ENCODE measurements at regions not wholly inside any gene's neighbourhood (a gene's known extent, or its start where the extent isn't known, plus 50 kb on each side); places are given as distances from the start of the nearest gene placed in this dataset.

- DNase-seq = no peak
Measured at GRCh38 chr2:122939796-122940195, 1085.3 kb upstream of the CNTNAP5 start.

DNA sequence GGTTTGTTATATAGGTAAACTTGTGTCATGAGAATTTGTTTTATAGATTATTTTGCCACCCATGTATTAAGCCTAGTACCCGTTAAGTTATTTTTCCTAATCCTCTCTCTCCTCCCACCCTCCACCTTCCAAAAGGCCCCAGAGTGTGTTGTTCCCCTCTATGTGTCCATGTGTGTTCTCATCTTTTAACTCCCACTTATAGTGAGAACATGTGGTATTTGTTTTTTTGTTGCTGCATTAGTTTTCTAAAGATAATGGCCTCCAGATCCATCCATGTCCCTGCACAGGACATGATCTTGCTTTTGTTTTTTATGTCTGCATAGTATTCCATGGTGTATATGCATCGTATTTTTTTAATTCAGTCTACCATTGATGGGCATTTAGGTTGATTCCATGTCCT lies 1075.6 kb upstream of the CNTNAP5 start:
- DNase-seq = no peak

GRCh38 chr2:122955776-122956175 lies 1069.3 kb upstream of the CNTNAP5 start:
- DNase-seq = no peak

DNA sequence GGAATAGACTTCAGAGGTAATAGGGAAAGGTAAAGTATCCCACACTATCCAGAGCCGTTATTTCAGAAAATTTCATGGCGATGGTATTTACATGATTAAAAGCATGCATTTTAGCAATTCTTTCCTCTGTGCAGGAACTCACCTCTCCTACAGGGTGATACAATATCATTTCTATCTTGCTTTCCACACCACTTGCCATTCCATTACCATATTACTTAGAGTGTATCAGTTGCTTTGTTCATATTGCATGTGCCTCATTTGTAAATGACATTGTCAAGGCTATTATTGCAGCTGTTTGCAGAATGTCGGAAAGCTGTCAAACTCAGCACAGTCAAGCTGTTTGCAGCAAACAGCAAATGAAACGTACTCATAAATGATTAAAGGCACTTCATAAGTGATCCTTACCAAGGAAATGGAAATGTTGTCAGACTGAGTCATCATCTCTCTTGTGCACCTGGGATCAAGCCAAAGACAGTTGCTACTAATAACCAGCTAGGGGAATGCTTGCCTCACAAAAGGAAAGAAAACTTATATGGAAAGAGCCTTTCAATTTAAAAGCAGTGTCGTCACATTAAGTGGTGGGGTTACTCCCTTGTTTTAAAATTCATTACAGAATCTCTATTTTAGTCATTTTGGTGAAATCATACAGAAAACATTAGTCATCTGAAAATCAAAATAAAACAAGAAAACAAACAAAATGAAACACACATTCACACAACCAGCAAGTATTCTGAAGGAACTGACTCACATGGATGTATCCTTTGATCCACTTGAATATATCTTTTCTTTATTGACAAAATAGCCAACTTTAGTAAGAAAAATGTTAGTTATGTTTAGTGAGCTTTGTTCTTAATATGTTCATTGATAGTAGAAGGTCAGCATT lies 1064.1 kb upstream of the CNTNAP5 start:
- DNase-seq = no peak

DNA sequence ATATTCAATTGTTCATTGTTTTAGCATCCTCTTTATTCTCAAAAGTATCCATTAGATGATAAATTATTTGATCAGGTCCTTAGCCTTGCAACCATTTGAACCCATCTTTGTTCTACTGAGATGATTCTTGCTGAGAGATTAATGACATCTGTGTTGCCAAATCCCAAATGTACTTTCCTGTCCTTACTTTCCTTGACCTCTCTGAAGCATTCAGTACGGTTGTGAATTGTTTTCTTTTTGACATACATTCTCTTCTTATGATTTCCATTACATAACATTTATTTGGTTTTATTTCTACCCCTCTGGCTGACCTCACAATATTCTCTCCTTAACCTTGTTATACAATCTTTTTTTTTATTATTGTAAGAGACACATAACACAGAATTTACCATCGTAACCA lies 1058.6 kb upstream of the CNTNAP5 start:
- no peak for DNase-seq

DNA sequence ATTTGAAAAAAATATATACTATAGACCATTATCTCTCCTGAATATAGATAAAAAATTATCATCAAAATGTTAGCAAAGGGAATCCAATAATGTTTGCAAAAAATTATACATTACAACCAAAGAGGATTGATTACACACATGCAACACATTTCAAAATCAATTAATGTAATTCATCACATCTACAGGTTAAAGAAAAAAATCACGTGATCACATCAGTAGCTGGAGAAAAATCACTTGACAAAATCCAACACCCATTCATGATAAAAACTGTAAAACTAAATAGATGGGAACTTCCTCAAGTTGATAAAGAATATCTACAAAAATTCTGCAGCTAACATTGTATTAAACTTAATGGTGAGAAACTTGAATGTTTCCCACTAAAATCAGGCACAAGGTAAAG lies 1047.5 kb upstream of the CNTNAP5 start:
- DNase-seq = no peak

DNA sequence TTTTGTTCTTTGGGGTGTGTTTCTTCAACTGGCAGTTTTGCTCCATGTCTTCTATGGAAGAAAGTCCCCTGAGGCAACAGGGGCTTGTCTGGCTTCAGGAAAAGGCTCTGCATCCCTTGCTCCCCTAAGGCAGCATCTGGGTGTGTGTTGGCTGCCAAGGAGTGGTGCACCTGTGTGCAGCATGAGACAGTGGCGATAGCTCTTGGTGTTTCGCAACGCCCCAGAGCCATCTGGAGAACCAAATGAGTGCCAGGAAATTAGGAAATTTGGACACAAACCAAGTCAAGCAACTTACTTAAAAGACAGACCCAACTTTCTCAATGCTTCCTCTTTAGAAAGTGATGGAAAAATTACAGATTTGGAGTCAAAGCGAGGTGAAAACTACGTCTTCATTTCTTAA lies 1044.4 kb upstream of the CNTNAP5 start:
- peak; percentile 67 for DNase-seq

DNA sequence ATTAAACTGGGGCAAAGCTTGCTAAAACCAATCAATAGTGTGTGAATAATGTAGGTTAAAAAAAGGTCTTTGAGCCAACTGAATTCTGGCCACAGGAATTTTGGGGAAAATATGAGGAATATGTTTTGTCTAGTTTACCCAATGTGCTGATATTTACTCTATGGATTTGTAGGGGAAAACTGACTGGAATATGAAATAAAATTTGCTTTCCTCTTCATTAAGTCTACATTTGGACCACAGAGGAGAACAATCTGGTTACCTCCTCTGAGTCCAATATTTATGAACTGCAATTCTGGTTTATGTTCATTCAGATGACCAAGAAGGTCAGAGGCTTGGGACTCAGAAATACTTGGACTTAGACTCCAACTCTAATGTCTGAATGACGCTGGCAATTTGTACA lies 1042.2 kb upstream of the CNTNAP5 start:
- DNase-seq = no peak

GRCh38 chr2:122988395-122989221 lies 1036.5 kb upstream of the CNTNAP5 start:
- no peak for DNase-seq

DNA sequence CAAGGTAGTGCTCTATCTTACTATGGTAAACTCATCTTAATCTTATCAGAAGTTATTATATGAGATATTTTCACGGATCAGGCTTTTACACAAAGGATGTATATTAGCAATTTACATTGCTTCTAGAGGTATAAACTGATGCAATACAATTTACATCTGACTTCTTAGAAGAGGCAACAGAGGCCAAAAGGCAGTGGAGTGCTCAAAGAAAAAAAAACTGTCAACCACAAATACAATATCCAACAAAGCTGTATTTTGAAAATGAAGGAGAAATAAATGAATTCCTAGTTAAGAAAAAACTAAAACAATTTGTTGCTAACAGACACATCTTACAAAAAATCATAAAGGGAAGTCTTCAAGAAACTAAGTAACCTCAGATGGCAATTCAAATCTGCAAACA lies 1031.5 kb upstream of the CNTNAP5 start:
- DNase-seq = no peak

GRCh38 chr2:122999258-122999657 lies 1025.8 kb upstream of the CNTNAP5 start:
- no peak for DNase-seq

DNA sequence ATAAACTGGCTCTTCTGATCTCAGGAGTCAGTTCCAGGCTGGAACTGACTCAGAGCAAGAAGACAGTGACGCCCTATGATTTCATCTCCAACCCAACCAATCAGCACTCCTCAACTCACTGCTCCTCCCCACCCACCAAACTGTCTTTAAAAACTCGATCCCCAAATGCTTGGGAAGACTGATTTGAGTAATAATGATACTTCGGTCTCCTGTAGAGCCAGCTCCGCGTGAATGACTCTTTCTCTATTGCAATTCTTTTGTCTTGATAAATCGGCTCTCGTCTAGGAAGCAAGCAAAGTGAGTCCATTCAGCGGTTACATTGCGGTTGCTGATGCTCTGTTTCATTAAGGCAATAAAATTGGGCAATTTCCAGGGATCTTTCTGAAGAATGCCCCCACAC lies 1025.3 kb upstream of the CNTNAP5 start:
- DNase-seq = no peak

- no peak for DNase-seq
Measured at GRCh38 chr2:123002660-123003248, 1022.3 kb upstream of the CNTNAP5 start.

DNA sequence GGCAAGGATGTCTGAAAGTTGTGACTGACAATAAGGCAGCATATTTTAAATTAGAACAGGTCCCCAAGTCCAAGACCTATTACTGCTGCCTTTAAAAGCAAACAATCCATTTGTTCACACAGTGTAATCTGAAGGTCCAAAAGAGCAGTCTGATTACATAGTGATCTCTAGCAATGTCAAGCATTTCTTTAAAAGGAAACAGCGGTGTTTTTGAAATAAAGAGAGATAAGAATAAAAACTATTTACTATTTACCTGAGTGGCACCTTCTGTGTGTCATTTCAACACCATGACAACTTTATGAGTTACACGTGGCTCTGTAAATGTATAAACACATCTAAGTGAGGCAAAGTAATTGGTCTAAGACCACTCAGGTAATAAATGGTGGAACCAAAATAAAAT lies 1009.9 kb upstream of the CNTNAP5 start:
- DNase-seq = no peak

GRCh38 chr2:123035541-123035940 lies 989.5 kb upstream of the CNTNAP5 start:
- no peak for DNase-seq

GRCh38 chr2:123036300-123036699 lies 988.8 kb upstream of the CNTNAP5 start:
- no peak for DNase-seq

- no peak for DNase-seq
Measured at GRCh38 chr2:123040506-123040905, 984.6 kb upstream of the CNTNAP5 start.

DNA sequence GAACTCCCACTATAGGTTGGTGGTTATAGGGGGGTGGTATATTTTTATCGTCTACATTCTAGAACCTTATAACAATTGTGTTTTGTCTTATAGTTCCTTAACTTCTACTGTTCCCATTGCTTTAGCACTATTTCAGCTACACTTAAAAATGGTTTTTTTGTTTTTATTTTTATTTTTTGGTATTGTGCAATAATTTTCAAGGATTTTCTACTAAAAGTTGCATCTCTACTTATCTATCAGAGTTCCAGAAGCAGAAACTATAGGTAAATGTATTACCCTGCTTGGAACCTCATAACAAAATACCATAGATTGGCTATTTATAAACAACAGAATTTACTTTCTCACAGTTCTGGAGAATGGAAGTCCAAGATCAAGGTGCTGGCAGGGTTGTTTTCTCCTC lies 981.6 kb upstream of the CNTNAP5 start:
- no peak for DNase-seq

GRCh38 chr2:123045713-123046112 lies 979.4 kb upstream of the CNTNAP5 start:
- DNase-seq = no peak

- no peak for DNase-seq
Measured at GRCh38 chr2:123047186-123047585, 977.9 kb upstream of the CNTNAP5 start.

DNA sequence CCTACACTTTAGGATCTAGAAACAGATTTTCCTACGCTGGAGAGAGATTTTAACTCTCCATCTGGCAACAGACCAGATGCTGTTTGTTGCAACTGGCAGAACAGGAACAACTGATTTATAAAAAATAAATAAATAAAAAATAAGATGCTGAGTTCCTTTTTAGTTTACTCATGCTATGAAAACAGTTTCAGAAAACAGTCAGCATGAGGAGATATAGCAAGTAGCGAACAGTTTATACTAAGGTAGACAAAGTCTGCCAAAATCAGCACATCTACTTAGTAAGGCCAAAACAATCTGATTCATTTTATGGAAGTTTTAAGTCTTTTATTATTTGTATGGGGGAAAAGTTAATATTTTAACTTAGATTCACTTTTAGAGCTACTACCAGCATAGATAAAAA lies 974.0 kb upstream of the CNTNAP5 start:
- no peak for DNase-seq

GRCh38 chr2:123061534-123061933 lies 963.6 kb upstream of the CNTNAP5 start:
- no peak for DNase-seq

DNA sequence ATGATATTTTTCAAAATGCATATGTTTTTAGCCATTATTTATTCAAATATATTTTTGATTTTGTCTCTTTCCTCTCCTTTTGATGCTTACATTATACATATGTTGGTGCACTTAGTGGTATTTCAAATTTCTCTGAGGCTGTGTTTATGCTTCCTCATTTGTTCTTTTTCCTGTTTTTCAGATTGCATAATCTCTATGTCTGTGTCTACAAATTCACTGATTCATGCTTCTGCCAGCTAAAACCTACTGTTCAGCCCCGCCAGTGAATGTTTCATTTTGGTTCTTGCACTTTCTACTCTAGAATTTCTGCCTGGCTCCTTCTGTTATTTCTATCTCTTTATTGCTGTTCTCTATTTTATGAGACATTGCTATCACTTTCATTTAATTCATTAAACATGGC lies 951.7 kb upstream of the CNTNAP5 start:
- DNase-seq = no peak

GRCh38 chr2:123073956-123074355 lies 951.1 kb upstream of the CNTNAP5 start:
- no peak for DNase-seq

All from NCI-H2171 (cell line).